ENCODE measurements at regions not wholly inside any gene's neighbourhood (a gene's known extent, or its start where the extent isn't known, plus 50 kb on each side); places are given as distances from the start of the nearest gene placed in this dataset.

- WGBS (ENCODE audit: insufficient coverage, low lambda C conversion rate): 80% methylated on average over 1 of the region's 11 CpGs
- DNase-seq: no peak
- Histone ChIP-seq H3K9me3 (ENCODE audit: control insufficient read depth, low read depth, low read length) (no peaks in the 10 kb centered on the region), H3K27ac (ENCODE audit: low read length) (peak overlapping the region; percentile 16), H3K36me3 (ENCODE audit: control insufficient read depth, insufficient read depth, low read length) (no peaks in the 10 kb centered on the region), H3K4me1 (ENCODE audit: control insufficient read depth, insufficient read depth, low read length) (peaks cover 5% of the 10 kb centered on the region), H3K4me3 (ENCODE audit: low read length) (no peak overlapping the region), H3K27me3 (ENCODE audit: control insufficient read depth, insufficient read depth, low read length) (no peaks in the 10 kb centered on the region)
Measured at GRCh38 chr14:51396222-51396815, 156.3 kb downstream of the TMX1 start.

- no peaks in the 10 kb centered on the region for H3K9me3 ChIP-seq (ENCODE audit: control insufficient read depth, low read depth, low read length)
- no peaks in the 10 kb centered on the region for H3K27me3 ChIP-seq (ENCODE audit: control insufficient read depth, insufficient read depth, low read length)
- no peak overlapping the region for H3K27ac ChIP-seq (ENCODE audit: low read length)
- H3K4me1 ChIP-seq (ENCODE audit: control insufficient read depth, insufficient read depth, low read length): peaks cover 5% of the 10 kb centered on the region
- WGBS (ENCODE audit: insufficient coverage, low lambda C conversion rate): 63% methylated on average over 1 of the region's 4 CpGs
- H3K4me3 ChIP-seq (ENCODE audit: low read length): no peak overlapping the region
- H3K36me3 ChIP-seq (ENCODE audit: control insufficient read depth, insufficient read depth, low read length): no peaks in the 10 kb centered on the region
- DNase-seq: no peak
Measured at GRCh38 chr14:51398898-51399297, 158.9 kb downstream of the TMX1 start.

DNA sequence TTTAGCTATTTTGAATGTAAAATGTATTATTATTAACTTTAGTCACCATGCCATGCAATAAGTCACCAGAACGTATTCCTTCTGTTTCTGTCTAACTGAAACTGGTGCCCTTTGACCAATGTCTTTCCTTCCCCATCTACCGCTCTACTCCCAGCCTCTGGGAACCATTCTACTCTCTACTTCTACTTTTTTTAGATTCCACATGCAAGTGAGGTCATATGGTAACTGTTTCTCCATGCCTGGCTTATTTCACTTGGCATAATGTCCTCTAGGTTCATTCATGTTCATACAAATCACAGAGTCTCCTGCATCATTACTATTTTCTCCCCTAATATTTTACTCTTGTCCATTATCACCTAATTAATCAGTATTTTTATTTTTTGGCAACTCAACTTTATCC lies 160.1 kb downstream of the TMX1 start:
- no peaks in the 10 kb centered on the region for H3K9me3 ChIP-seq (ENCODE audit: control insufficient read depth, low read depth, low read length)
- H3K4me3 ChIP-seq (ENCODE audit: low read length): no peak overlapping the region
- H3K27ac ChIP-seq (ENCODE audit: low read length): no peak overlapping the region
- WGBS (ENCODE audit: insufficient coverage, low lambda C conversion rate): no CpG with 5 or more reads among the region's 2 CpGs
- no peaks in the 10 kb centered on the region for H3K36me3 ChIP-seq (ENCODE audit: control insufficient read depth, insufficient read depth, low read length)
- no peak for DNase-seq
- no peaks in the 10 kb centered on the region for H3K27me3 ChIP-seq (ENCODE audit: control insufficient read depth, insufficient read depth, low read length)
- no peaks in the 10 kb centered on the region for H3K4me1 ChIP-seq (ENCODE audit: control insufficient read depth, insufficient read depth, low read length)

DNA sequence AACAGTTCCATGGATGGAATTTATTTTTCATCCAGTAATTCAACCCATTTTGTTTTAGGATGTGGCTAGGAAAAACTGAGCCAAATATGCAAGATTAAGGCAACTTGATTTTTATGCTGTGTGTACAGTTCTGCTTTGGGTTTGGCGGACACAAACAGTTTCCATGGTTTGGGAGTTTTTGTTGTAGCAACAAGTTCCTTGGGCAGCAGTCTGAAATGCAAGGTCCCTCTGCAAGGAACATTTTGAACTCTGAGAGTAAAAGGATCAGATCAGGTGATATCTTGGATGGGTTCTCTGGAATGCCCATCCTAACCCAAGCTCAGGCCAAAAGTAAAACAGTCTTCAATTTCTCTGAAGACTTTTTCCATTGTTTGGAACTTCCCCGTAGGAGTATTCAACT lies 161.2 kb downstream of the TMX1 start:
- Histone ChIP-seq H3K4me1 (ENCODE audit: control insufficient read depth, insufficient read depth, low read length) (no peaks in the 10 kb centered on the region), H3K27ac (ENCODE audit: low read length) (no peak overlapping the region), H3K27me3 (ENCODE audit: control insufficient read depth, insufficient read depth, low read length) (no peaks in the 10 kb centered on the region), H3K4me3 (ENCODE audit: low read length) (no peak overlapping the region), H3K36me3 (ENCODE audit: control insufficient read depth, insufficient read depth, low read length) (no peaks in the 10 kb centered on the region), H3K9me3 (ENCODE audit: control insufficient read depth, low read depth, low read length) (no peaks in the 10 kb centered on the region)
- no CpG with 5 or more reads among the region's 2 CpGs for WGBS (ENCODE audit: insufficient coverage, low lambda C conversion rate)
- DNase-seq: no peak

- Histone ChIP-seq H3K4me3 (ENCODE audit: low read length) (no peak overlapping the region), H3K4me1 (ENCODE audit: control insufficient read depth, insufficient read depth, low read length) (no peaks in the 10 kb centered on the region), H3K9me3 (ENCODE audit: control insufficient read depth, low read depth, low read length) (no peaks in the 10 kb centered on the region), H3K27me3 (ENCODE audit: control insufficient read depth, insufficient read depth, low read length) (no peaks in the 10 kb centered on the region), H3K27ac (ENCODE audit: low read length) (no peak overlapping the region), H3K36me3 (ENCODE audit: control insufficient read depth, insufficient read depth, low read length) (no peaks in the 10 kb centered on the region)
- WGBS (ENCODE audit: insufficient coverage, low lambda C conversion rate): no CpG with 5 or more reads among the region's 2 CpGs
- DNase-seq: no peak
Measured at GRCh38 chr14:51401756-51402155, 161.7 kb downstream of the TMX1 start.

DNA sequence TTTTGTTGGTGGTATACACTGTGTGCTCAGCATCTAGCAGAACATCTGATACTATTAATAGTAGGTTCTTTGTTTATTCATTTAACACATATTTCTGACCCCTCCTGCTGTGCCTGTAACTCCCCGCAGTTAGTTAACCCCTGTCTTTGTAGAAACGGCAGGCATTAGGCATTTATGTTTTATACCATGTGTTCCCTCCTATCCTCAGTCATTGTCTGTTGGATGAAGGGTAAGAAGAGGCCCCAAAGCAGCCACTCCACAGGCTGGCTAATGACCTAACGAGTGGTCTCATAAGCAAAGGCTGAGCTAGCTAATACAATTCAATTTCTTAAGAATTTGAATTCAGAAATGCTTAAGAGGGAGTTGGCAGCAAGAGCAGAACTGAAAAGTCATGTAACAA lies 170.8 kb downstream of the TMX1 start:
- H3K4me3 ChIP-seq (ENCODE audit: low read length): no peak overlapping the region
- no peak overlapping the region for H3K27ac ChIP-seq (ENCODE audit: low read length)
- no peak for DNase-seq
- H3K9me3 ChIP-seq (ENCODE audit: control insufficient read depth, low read depth, low read length): no peaks in the 10 kb centered on the region
- no peaks in the 10 kb centered on the region for H3K36me3 ChIP-seq (ENCODE audit: control insufficient read depth, insufficient read depth, low read length)
- H3K4me1 ChIP-seq (ENCODE audit: control insufficient read depth, insufficient read depth, low read length): no peaks in the 10 kb centered on the region
- no peaks in the 10 kb centered on the region for H3K27me3 ChIP-seq (ENCODE audit: control insufficient read depth, insufficient read depth, low read length)
- WGBS (ENCODE audit: insufficient coverage, low lambda C conversion rate): no CpG with 5 or more reads among the region's 3 CpGs

GRCh38 chr14:51419685-51420084 lies 179.6 kb downstream of the TMX1 start:
- no peaks in the 10 kb centered on the region for H3K9me3 ChIP-seq (ENCODE audit: control insufficient read depth, low read depth, low read length)
- H3K36me3 ChIP-seq (ENCODE audit: control insufficient read depth, insufficient read depth, low read length): no peaks in the 10 kb centered on the region
- WGBS (ENCODE audit: insufficient coverage, low lambda C conversion rate): 80% methylated on average over 1 of the region's 7 CpGs
- no peaks in the 10 kb centered on the region for H3K4me1 ChIP-seq (ENCODE audit: control insufficient read depth, insufficient read depth, low read length)
- no peak overlapping the region for H3K27ac ChIP-seq (ENCODE audit: low read length)
- no peak for DNase-seq
- H3K27me3 ChIP-seq (ENCODE audit: control insufficient read depth, insufficient read depth, low read length): no peaks in the 10 kb centered on the region
- H3K4me3 ChIP-seq (ENCODE audit: low read length): no peak overlapping the region

DNA sequence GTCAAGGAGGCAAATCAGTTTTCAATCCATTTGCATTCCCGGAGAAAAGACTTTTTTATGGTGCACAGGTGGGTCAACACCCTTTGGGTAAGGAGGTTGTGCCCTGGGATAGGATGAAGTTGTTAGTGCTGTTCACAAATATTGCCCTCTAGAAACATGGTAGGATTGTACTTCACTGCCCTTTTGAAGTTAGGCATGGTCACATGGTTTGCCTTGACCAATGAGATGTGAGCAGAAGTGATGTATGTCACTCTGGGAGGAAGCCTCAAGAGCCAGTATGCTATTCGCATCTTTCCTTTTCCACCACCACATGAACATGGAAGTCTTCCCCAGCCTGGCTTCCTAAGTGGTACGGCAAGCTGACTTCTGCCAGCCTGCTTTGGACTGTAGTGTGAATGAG lies 182.7 kb downstream of the TMX1 start:
- Histone ChIP-seq H3K27me3 (ENCODE audit: control insufficient read depth, insufficient read depth, low read length) (no peaks in the 10 kb centered on the region), H3K9me3 (ENCODE audit: control insufficient read depth, low read depth, low read length) (no peaks in the 10 kb centered on the region), H3K4me3 (ENCODE audit: low read length) (no peak overlapping the region), H3K27ac (ENCODE audit: low read length) (no peak overlapping the region), H3K4me1 (ENCODE audit: control insufficient read depth, insufficient read depth, low read length) (no peaks in the 10 kb centered on the region), H3K36me3 (ENCODE audit: control insufficient read depth, insufficient read depth, low read length) (no peaks in the 10 kb centered on the region)
- DNase-seq: no peak
- WGBS (ENCODE audit: insufficient coverage, low lambda C conversion rate): no CpG with 5 or more reads among the region's 3 CpGs

GRCh38 chr14:51424041-51424440 lies 184.0 kb downstream of the TMX1 start:
- WGBS (ENCODE audit: insufficient coverage, low lambda C conversion rate): 75% methylated on average over 3 of the region's 3 CpGs
- H3K36me3 ChIP-seq (ENCODE audit: control insufficient read depth, insufficient read depth, low read length): no peaks in the 10 kb centered on the region
- H3K9me3 ChIP-seq (ENCODE audit: control insufficient read depth, low read depth, low read length): no peaks in the 10 kb centered on the region
- no peaks in the 10 kb centered on the region for H3K27me3 ChIP-seq (ENCODE audit: control insufficient read depth, insufficient read depth, low read length)
- H3K4me3 ChIP-seq (ENCODE audit: low read length): no peak overlapping the region
- no peak overlapping the region for H3K27ac ChIP-seq (ENCODE audit: low read length)
- no peaks in the 10 kb centered on the region for H3K4me1 ChIP-seq (ENCODE audit: control insufficient read depth, insufficient read depth, low read length)
- DNase-seq: no peak

DNA sequence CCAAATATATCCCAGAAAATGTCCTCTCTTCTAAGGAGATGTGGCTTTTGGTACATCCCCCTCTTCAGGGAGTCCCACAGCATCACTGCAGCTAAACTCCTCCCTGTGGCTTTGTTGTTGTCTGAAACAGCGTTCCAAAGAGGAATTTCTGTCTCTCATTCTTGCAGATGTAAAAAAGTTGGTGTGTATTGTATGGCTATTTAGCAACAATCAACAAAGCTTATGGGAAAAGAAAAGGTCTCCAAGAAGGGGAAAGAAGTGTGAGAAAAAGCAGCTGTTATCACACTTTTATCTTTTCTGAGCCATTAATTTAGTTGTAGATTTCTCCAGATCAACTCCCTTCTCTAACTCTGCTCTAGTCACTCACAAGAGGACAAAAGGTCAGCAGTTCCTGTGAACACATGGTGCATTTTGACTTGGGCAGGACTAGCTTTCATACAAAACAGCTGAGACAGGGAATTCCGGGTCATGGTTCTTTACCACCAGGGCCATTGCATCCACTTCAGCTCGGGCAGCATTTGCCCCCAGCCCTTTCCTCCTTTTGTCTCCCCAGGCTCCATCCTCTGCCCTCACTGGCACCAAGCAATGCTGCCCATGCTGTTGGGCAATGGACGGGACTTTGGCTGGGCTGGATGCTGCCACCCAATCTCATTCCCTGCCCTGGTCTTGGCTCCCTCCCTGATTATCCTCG lies 184.7 kb downstream of the TMX1 start:
- Histone ChIP-seq H3K4me1 (ENCODE audit: control insufficient read depth, insufficient read depth, low read length) (no peaks in the 10 kb centered on the region), H3K36me3 (ENCODE audit: control insufficient read depth, insufficient read depth, low read length) (no peaks in the 10 kb centered on the region), H3K4me3 (ENCODE audit: low read length) (no peak overlapping the region), H3K9me3 (ENCODE audit: control insufficient read depth, low read depth, low read length) (no peaks in the 10 kb centered on the region), H3K27ac (ENCODE audit: low read length) (no peak overlapping the region), H3K27me3 (ENCODE audit: control insufficient read depth, insufficient read depth, low read length) (no peaks in the 10 kb centered on the region)
- DNase-seq: no peak
- 0% methylated on average over 1 of the region's 5 CpGs for WGBS (ENCODE audit: insufficient coverage, low lambda C conversion rate)

DNA sequence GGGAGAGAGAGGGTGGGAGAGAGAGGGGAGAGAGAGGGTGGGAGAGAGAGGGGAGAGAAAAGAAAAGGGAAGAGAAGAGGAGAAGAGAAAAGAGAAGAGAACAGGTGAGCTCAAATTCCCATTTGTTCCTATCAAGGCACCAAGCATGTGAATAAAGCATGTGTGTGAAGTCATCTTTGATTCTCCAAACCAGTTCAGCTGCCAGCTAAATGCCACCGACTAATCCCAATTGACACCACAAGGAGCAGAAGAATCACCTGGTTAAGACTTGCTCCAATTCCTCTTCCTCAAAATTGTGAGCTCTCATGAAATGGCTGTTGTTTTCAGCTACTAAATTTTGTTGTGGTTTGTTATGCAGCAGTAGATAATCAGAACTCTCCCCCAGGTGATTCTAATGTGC lies 188.9 kb downstream of the TMX1 start:
- Histone ChIP-seq H3K4me1 (ENCODE audit: control insufficient read depth, insufficient read depth, low read length) (no peaks in the 10 kb centered on the region), H3K27me3 (ENCODE audit: control insufficient read depth, insufficient read depth, low read length) (no peaks in the 10 kb centered on the region), H3K36me3 (ENCODE audit: control insufficient read depth, insufficient read depth, low read length) (no peaks in the 10 kb centered on the region), H3K4me3 (ENCODE audit: low read length) (no peak overlapping the region), H3K9me3 (ENCODE audit: control insufficient read depth, low read depth, low read length) (no peaks in the 10 kb centered on the region), H3K27ac (ENCODE audit: low read length) (no peak overlapping the region)
- DNase-seq: no peak
- WGBS (ENCODE audit: insufficient coverage, low lambda C conversion rate): 86% methylated on average over 1 of the region's 1 CpG
